Colonic mucosa (tissue), 4 donors: ENCODE measurements at regions not wholly inside any gene's neighbourhood (a gene's known extent, or its start where the extent isn't known, plus 50 kb on each side); places are given as distances from the start of the nearest gene placed in this dataset.

ENCODE experiments used
- DNase-seq: peaks from one replicate; pipeline ENCODE4 v3.0.0-alpha.2; 2020
- H3K27ac ChIP-seq: fragments of 200-600 bp; one replicate; pipeline ENCODE4 v1.8.0; 2021
- H3K27me3 ChIP-seq: fragments of 200-600 bp; one replicate; pipeline ENCODE4 v1.8.0; 2021
- H3K36me3 ChIP-seq: fragments of 200-600 bp; one replicate; pipeline ENCODE4 v1.8.0; 2021
- H3K4me1 ChIP-seq: fragments of 200-600 bp; one replicate; pipeline ENCODE4 v1.8.0; 2021; ENCODE audit warnings: mild to moderate bottlenecking
- H3K4me3 ChIP-seq: fragments of 200-600 bp; one replicate; pipeline ENCODE4 v1.8.0; 2021
- H3K9ac ChIP-seq, 2 donors: one replicate each; pipeline ENCODE4 v1.7.0; 2013; ENCODE audit warnings: control low read depth in 2 of 2, low read depth in 2 of 2, low read length in 2 of 2
- H3K9me3 ChIP-seq: fragments of 200-600 bp; one replicate; pipeline ENCODE4 v1.8.0; 2021
- CTCF ChIP-seq: fragments of 200-600 bp; IDR thresholded peaks from one replicate; pipeline ENCODE4 v1.8.0; 2022; ENCODE audit warnings: antibody characterized with exemption, mild to moderate bottlenecking
- intact Hi-C: fragments of 100-400 bp; cut with DNase I; formaldehyde crosslinking; loops from one replicate; pipeline ENCODE4 v1.14.1; 2022
- donor health status: healthy.
- donor health status: DM: no; HTN: no; CAD: no.
- donor health status: DM: no; HTN: no; CAD: no.

GRCh38 chr9:115650768-115651167, 502.8 kb upstream of the PAPPA start:
- H3K4me3 ChIP-seq, result no peak overlapping the region
- no peaks in the 10 kb centered on the region for H3K27me3 ChIP-seq
- no peak overlapping the region for H3K9ac ChIP-seq
- no peak for TF ChIP-seq CTCF
- no peak for DNase-seq
- no peaks in the 10 kb centered on the region for H3K9me3 ChIP-seq
- intact Hi-C loops, result no loop called here
- no peaks in the 10 kb centered on the region for H3K4me1 ChIP-seq
- H3K27ac ChIP-seq, result peak overlapping the region; percentile 32
- no peaks in the 10 kb centered on the region for H3K36me3 ChIP-seq

GRCh38 chr9:115651461-115651860, 502.1 kb upstream of the PAPPA start:
- no peak overlapping the region for H3K4me3 ChIP-seq
- H3K27ac ChIP-seq, result no peak overlapping the region
- TF ChIP-seq CTCF, result no peak
- no peaks in the 10 kb centered on the region for H3K9me3 ChIP-seq
- H3K9ac ChIP-seq, result no peak overlapping the region
- H3K27me3 ChIP-seq, result no peaks in the 10 kb centered on the region
- no peaks in the 10 kb centered on the region for H3K36me3 ChIP-seq
- no peak for DNase-seq
- intact Hi-C loops, result no loop called here
- no peaks in the 10 kb centered on the region for H3K4me1 ChIP-seq

GRCh38 chr9:115653171-115653606, 500.4 kb upstream of the PAPPA start:
- no peak for DNase-seq
- Histone ChIP-seq H3K9me3 (no peaks in the 10 kb centered on the region), H3K9ac (no peak overlapping the region), H3K27me3 (no peaks in the 10 kb centered on the region), H3K4me1 (no peaks in the 10 kb centered on the region), H3K27ac (no peak overlapping the region), H3K36me3 (no peaks in the 10 kb centered on the region), H3K4me3 (no peak overlapping the region)
- intact Hi-C loops, result no loop called here
- no peak for TF ChIP-seq CTCF

- H3K27ac ChIP-seq, result no peak overlapping the region
- no peak overlapping the region for H3K9ac ChIP-seq
- no peak for DNase-seq
- intact Hi-C loops, result no loop called here
- no peaks in the 10 kb centered on the region for H3K27me3 ChIP-seq
- TF ChIP-seq CTCF, result no peak
- H3K4me3 ChIP-seq, result no peak overlapping the region
- no peaks in the 10 kb centered on the region for H3K9me3 ChIP-seq
- no peaks in the 10 kb centered on the region for H3K36me3 ChIP-seq
- H3K4me1 ChIP-seq, result no peaks in the 10 kb centered on the region
These were observed 495.9 kb upstream of the PAPPA start for GRCh38 chr9:115657695-115658094.

- intact Hi-C loops, result no loop called here
- H3K9ac ChIP-seq, result no peak overlapping the region
- no peaks in the 10 kb centered on the region for H3K4me1 ChIP-seq
- no peak overlapping the region for H3K4me3 ChIP-seq
- DNase-seq, result no peak
- H3K36me3 ChIP-seq, result no peaks in the 10 kb centered on the region
- no peaks in the 10 kb centered on the region for H3K9me3 ChIP-seq
- no peak for TF ChIP-seq CTCF
- H3K27me3 ChIP-seq, result no peaks in the 10 kb centered on the region
- H3K27ac ChIP-seq, result no peak overlapping the region
These were observed 488.1 kb upstream of the PAPPA start for GRCh38 chr9:115665519-115665918.

GRCh38 chr9:115668521-115668920, 485.1 kb upstream of the PAPPA start:
- Histone ChIP-seq H3K9ac (no peak overlapping the region), H3K27me3 (no peaks in the 10 kb centered on the region), H3K27ac (no peak overlapping the region), H3K4me1 (no peaks in the 10 kb centered on the region), H3K9me3 (no peaks in the 10 kb centered on the region), H3K36me3 (no peaks in the 10 kb centered on the region), H3K4me3 (no peak overlapping the region)
- no peak for DNase-seq
- TF ChIP-seq CTCF, result no peak
- intact Hi-C loops, result no loop called here
